ENCODE measurements at regions not wholly inside any gene's neighbourhood (a gene's known extent, or its start where the extent isn't known, plus 50 kb on each side); places are given as distances from the start of the nearest gene placed in this dataset.
"Not testable (repeated sequence)": the region's sequence is repeated elsewhere in the genome, so short reads cannot be mapped to it uniquely, and the experiment has no call there.

DNA sequence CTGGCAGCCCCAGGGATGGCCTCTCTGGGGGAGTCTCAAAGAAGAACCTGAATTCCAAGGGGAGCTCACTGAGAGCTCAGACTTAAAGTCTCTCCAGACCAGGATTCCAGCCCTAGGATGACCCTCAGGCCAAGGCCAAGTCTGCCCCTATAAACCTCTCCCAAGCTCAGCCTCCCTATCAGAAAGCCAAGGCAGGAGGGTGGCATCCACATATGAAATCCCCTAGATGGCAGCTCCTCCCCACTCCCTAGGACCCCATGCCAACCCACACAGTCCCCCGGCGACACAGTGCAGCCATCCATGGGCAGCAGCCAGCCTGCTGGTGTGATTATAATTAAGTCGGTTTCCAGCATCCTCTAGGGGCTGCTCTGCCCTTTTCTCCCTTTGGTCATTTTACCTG is 269.9 kb downstream of the CDK5RAP2 start:
- Mint-ChIP-seq H3K9me3 (peaks cover 0 to 13% (median 6%) of the 10 kb centered on the region in 8 donors), H3K27me3 (peaks cover 0 to 3% of the 10 kb centered on the region in 2 donors), H3K4me3 (no peak overlapping the region), H3K4me1 (no peaks in the 10 kb centered on the region), H3K27ac (no peak overlapping the region), H3K36me3 (no peaks in the 10 kb centered on the region)
- Histone ChIP-seq H3K4me1 (ENCODE audit: insufficient read depth, low read length) (no peaks in the 10 kb centered on the region), H3K27me3 (ENCODE audit: insufficient read depth, low read length) (no peaks in the 10 kb centered on the region), H3K9me3 (ENCODE audit: control insufficient read depth in 1 of 2, low read length in 2 of 2) (no peaks in the 10 kb centered on the region), H3K27ac (ENCODE audit: low read depth, low read length) (no peak overlapping the region), H3K4me3 (ENCODE audit: low read length in 2 of 2) (no peak overlapping the region), H3K36me3 (ENCODE audit: insufficient read depth, low read length) (no peaks in the 10 kb centered on the region)
- DNase-seq: no peak
- POLR2A ChIA-PET (ENCODE audit: partially characterized antibody): no interaction called here
- CTCF ChIA-PET (ENCODE audit: partially characterized antibody): no interaction called here
- intact Hi-C loops (cut with micrococcal nuclease): no loop called here

GRCh38 chr9:120308495-120308894 is 271.5 kb downstream of the CDK5RAP2 start:
- ChIA-PET CTCF (ENCODE audit: partially characterized antibody) (no interaction called here), POLR2A (ENCODE audit: partially characterized antibody) (no interaction called here)
- Mint-ChIP-seq H3K4me1 (no peaks in the 10 kb centered on the region), H3K27ac (no peak overlapping the region), H3K36me3 (no peaks in the 10 kb centered on the region), H3K27me3 (peaks cover 0 to 3% of the 10 kb centered on the region in 2 donors), H3K4me3 (no peak overlapping the region), H3K9me3 (peaks cover 0 to 9% (median 1%) of the 10 kb centered on the region in 8 donors)
- H3K27ac ChIP-seq (ENCODE audit: low read depth, low read length): no peak overlapping the region
- H3K4me1 ChIP-seq (ENCODE audit: insufficient read depth, low read length): no peaks in the 10 kb centered on the region
- DNase-seq: no peak
- no peaks in the 10 kb centered on the region for H3K27me3 ChIP-seq (ENCODE audit: insufficient read depth, low read length)
- no peaks in the 10 kb centered on the region for H3K36me3 ChIP-seq (ENCODE audit: insufficient read depth, low read length)
- intact Hi-C loops (cut with micrococcal nuclease): no loop called here
- H3K9me3 ChIP-seq (ENCODE audit: control insufficient read depth in 1 of 2, low read length in 2 of 2): no peaks in the 10 kb centered on the region
- H3K4me3 ChIP-seq (ENCODE audit: low read length in 2 of 2): no peak overlapping the region

- Histone ChIP-seq H3K27me3 (ENCODE audit: insufficient read depth, low read length) (no peaks in the 10 kb centered on the region), H3K4me1 (ENCODE audit: insufficient read depth, low read length) (no peaks in the 10 kb centered on the region), H3K4me3 (ENCODE audit: low read length in 2 of 2) (no peak overlapping the region), H3K36me3 (ENCODE audit: insufficient read depth, low read length) (no peaks in the 10 kb centered on the region), H3K27ac (ENCODE audit: low read depth, low read length) (no peak overlapping the region), H3K9me3 (ENCODE audit: control insufficient read depth in 1 of 2, low read length in 2 of 2) (no peaks in the 10 kb centered on the region)
- Mint-ChIP-seq H3K27ac (no peak overlapping the region), H3K36me3 (no peaks in the 10 kb centered on the region), H3K27me3 (peaks cover 2 to 3% of the 10 kb centered on the region in 2 donors), H3K4me3 (no peak overlapping the region), H3K9me3 (peaks cover 0 to 7% (median 2%) of the 10 kb centered on the region in 8 donors), H3K4me1 (no peaks in the 10 kb centered on the region)
- ChIA-PET POLR2A (ENCODE audit: partially characterized antibody) (no interaction called here), CTCF (ENCODE audit: partially characterized antibody) (no interaction called here)
- no peak for DNase-seq
- intact Hi-C loops (cut with micrococcal nuclease): no loop called here
Observed at GRCh38 chr9:120307599-120307998, 272.4 kb downstream of the CDK5RAP2 start.

DNA sequence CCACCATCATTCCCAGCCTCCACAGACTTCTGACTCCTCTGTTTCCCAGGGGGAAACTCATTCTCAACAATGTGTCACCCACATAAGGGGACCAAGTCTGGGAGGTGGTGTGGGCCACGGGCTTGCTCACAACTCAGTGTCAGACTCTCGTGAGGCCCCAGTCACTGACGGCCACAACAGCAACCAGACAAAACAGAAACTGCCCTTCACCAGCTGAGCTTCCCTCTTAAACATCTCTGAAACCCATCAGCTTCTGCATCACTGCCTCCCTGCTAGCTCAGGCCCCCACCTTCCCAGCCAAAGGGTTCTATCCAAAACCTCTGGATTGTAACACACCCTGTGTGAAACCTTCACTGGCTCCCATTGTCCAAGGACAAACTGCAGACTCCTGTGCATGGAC is 273.4 kb downstream of the CDK5RAP2 start:
- Mint-ChIP-seq H3K27me3 (peaks cover 3 to 5% of the 10 kb centered on the region in 2 donors), H3K4me1 (no peaks in the 10 kb centered on the region), H3K9me3 (peaks cover 0 to 7% (median 2%) of the 10 kb centered on the region in 8 donors), H3K36me3 (no peaks in the 10 kb centered on the region), H3K27ac (no peak overlapping the region), H3K4me3 (no peak overlapping the region)
- Histone ChIP-seq H3K36me3 (ENCODE audit: insufficient read depth, low read length) (no peaks in the 10 kb centered on the region), H3K4me3 (ENCODE audit: low read length in 2 of 2) (no peak overlapping the region), H3K4me1 (ENCODE audit: insufficient read depth, low read length) (no peaks in the 10 kb centered on the region), H3K9me3 (ENCODE audit: control insufficient read depth in 1 of 2, low read length in 2 of 2) (no peaks in the 10 kb centered on the region), H3K27me3 (ENCODE audit: insufficient read depth, low read length) (no peaks in the 10 kb centered on the region), H3K27ac (ENCODE audit: low read depth, low read length) (no peak overlapping the region)
- intact Hi-C loops (cut with micrococcal nuclease): no loop called here
- DNase-seq: no peak
- CTCF ChIA-PET (ENCODE audit: partially characterized antibody): no interaction called here
- POLR2A ChIA-PET (ENCODE audit: partially characterized antibody): no interaction called here

DNA sequence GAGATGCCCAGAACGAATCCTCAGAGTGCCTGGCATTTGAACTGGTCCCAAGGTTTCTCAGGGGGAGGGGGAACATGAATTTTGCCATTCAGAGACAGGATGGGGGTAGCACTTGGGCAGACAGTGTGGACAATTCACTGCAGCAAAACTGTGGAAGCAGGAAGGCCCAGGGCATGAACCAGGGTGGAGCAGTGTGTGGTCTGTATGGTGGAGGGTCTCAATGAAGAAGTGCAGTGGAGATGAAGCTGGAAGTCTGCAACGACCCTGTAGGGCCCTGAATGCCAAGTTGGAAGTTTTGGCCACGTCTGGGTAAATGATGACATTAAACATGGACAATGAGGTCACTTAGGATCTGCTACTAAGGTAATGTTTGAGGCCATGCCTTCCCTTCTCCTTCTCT is 273.9 kb downstream of the CDK5RAP2 start:
- Histone ChIP-seq H3K27ac (ENCODE audit: low read depth, low read length) (no peak overlapping the region), H3K4me3 (ENCODE audit: low read length in 2 of 2) (no peak overlapping the region), H3K9me3 (ENCODE audit: control insufficient read depth in 1 of 2, low read length in 2 of 2) (no peaks in the 10 kb centered on the region), H3K36me3 (ENCODE audit: insufficient read depth, low read length) (no peaks in the 10 kb centered on the region), H3K27me3 (ENCODE audit: insufficient read depth, low read length) (no peaks in the 10 kb centered on the region), H3K4me1 (ENCODE audit: insufficient read depth, low read length) (no peaks in the 10 kb centered on the region)
- Mint-ChIP-seq H3K9me3 (peaks cover 0 to 7% (median 2%) of the 10 kb centered on the region in 8 donors), H3K27me3 (peaks cover 3 to 5% of the 10 kb centered on the region in 2 donors), H3K36me3 (no peaks in the 10 kb centered on the region), H3K4me3 (no peak overlapping the region), H3K4me1 (no peaks in the 10 kb centered on the region), H3K27ac (no peak overlapping the region)
- intact Hi-C loops (cut with micrococcal nuclease): no loop called here
- ChIA-PET POLR2A (ENCODE audit: partially characterized antibody) (no interaction called here), CTCF (ENCODE audit: partially characterized antibody) (no interaction called here)
- DNase-seq: no peak

GRCh38 chr9:120304896-120305295 is 275.1 kb downstream of the CDK5RAP2 start:
- H3K27me3 Mint-ChIP-seq; H3K27ac Mint-ChIP-seq; H3K9me3 ChIP-seq (ENCODE audit: control insufficient read depth in 1 of 2, low read length in 2 of 2); H3K4me3 Mint-ChIP-seq; H3K4me1 Mint-ChIP-seq; H3K4me1 ChIP-seq (ENCODE audit: insufficient read depth, low read length); CTCF ChIA-PET (ENCODE audit: partially characterized antibody); H3K36me3 Mint-ChIP-seq; H3K27ac ChIP-seq (ENCODE audit: low read depth, low read length); POLR2A ChIA-PET (ENCODE audit: partially characterized antibody); DNase-seq; H3K4me3 ChIP-seq (ENCODE audit: low read length in 2 of 2); H3K36me3 ChIP-seq (ENCODE audit: insufficient read depth, low read length); H3K9me3 Mint-ChIP-seq; H3K27me3 ChIP-seq (ENCODE audit: insufficient read depth, low read length); intact Hi-C loops (cut with micrococcal nuclease): not testable (repeated sequence)

DNA sequence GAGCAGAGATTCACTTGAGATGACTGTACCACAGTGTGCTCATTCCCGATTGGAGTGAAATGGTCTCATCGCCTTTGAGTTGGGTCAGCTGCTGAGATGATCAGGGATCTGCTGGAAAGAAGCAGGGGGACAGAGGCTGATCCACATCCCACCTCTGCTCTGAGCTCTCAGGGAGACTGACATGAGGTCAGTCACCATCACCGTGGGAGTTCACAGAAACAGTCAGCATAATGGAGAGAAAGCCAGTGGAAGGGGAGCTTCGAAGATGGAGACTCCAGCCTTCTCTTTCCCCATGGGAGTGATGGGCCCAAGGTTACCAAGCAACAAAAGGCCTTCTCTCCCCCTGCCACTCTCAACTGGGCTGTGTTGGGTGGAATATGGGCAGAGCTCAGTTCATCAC is 276.4 kb downstream of the CDK5RAP2 start:
- Mint-ChIP-seq H3K9me3 (peaks cover 0 to 6% (median 2%) of the 10 kb centered on the region in 8 donors), H3K4me3 (no peak overlapping the region), H3K36me3 (no peaks in the 10 kb centered on the region), H3K4me1 (no peaks in the 10 kb centered on the region), H3K27ac (no peak overlapping the region), H3K27me3 (peaks cover 3 to 6% of the 10 kb centered on the region in 2 donors)
- Histone ChIP-seq H3K4me3 (ENCODE audit: low read length in 2 of 2) (no peak overlapping the region), H3K27ac (ENCODE audit: low read depth, low read length) (no peak overlapping the region), H3K36me3 (ENCODE audit: insufficient read depth, low read length) (no peaks in the 10 kb centered on the region), H3K4me1 (ENCODE audit: insufficient read depth, low read length) (no peaks in the 10 kb centered on the region), H3K9me3 (ENCODE audit: control insufficient read depth in 1 of 2, low read length in 2 of 2) (no peaks in the 10 kb centered on the region), H3K27me3 (ENCODE audit: insufficient read depth, low read length) (no peaks in the 10 kb centered on the region)
- no peak for DNase-seq
- intact Hi-C loops (cut with micrococcal nuclease): no loop called here
- POLR2A ChIA-PET (ENCODE audit: partially characterized antibody): no interaction called here
- CTCF ChIA-PET (ENCODE audit: partially characterized antibody): no interaction called here

DNA sequence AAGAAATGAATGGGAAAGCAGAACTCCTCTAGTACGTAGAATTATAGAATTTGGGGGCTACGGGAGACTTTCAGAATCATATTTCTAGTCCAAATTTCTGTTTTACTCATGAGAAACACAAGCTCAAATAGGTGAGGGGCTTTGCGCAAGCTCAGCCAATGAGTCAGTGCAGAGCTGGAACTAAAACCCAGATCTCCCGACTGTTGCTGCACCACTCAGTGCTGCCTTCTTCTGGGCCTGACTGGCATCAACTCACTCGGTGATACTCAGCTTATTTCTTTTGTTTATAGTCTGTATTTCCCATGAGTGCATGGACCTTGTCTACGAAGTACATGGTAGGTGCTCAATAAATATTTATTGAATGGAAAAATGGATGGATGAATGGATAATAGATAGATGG is 280.2 kb downstream of the CDK5RAP2 start:
- Histone ChIP-seq H3K27ac (ENCODE audit: low read depth, low read length) (no peak overlapping the region), H3K4me1 (ENCODE audit: insufficient read depth, low read length) (no peaks in the 10 kb centered on the region), H3K9me3 (ENCODE audit: control insufficient read depth in 1 of 2, low read length in 2 of 2) (no peaks in the 10 kb centered on the region), H3K4me3 (ENCODE audit: low read length in 2 of 2) (no peak overlapping the region), H3K36me3 (ENCODE audit: insufficient read depth, low read length) (no peaks in the 10 kb centered on the region), H3K27me3 (ENCODE audit: insufficient read depth, low read length) (no peaks in the 10 kb centered on the region)
- Mint-ChIP-seq H3K27ac (no peak overlapping the region), H3K27me3 (peaks cover 3 to 6% of the 10 kb centered on the region in 2 donors), H3K4me3 (no peak overlapping the region), H3K9me3 (peaks cover 0 to 4% (median 0%) of the 10 kb centered on the region in 8 donors), H3K4me1 (no peaks in the 10 kb centered on the region), H3K36me3 (no peaks in the 10 kb centered on the region)
- CTCF ChIA-PET (ENCODE audit: partially characterized antibody): no interaction called here
- POLR2A ChIA-PET (ENCODE audit: partially characterized antibody): no interaction called here
- no peak for DNase-seq
- intact Hi-C loops (cut with micrococcal nuclease): no loop called here
